ENCODE measurements at regions not wholly inside any gene's neighbourhood (a gene's known extent, or its start where the extent isn't known, plus 50 kb on each side); places are given as distances from the start of the nearest gene placed in this dataset.

DNA sequence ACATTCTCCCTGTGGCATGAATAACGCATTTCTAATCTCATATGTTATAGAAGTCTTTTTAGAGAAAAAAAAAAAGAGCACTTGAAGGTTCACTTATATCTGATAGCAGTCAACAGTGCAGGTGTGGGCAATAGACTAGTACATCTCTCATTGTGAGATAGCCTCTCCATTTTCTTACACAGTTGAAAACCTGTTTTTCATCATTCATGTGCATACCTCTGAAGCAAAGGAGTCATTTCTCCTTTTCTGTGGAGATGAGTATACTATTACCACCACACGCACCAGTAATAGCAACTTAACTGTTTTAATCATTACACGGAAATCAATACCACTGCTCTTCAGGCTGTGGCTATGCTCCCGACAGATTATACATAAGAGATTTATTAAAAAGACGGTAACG lies 1653.3 kb upstream of the TMEFF2 start:
- TF ChIP-seq CREB1 (IDR thresholded peaks at IDR 0.05; ENCODE audit: low read depth) (no peak), MAX (IDR thresholded peaks at IDR 0.05) (no peak)
